K562 (cell line): ENCODE measurements at regions not wholly inside any gene's neighbourhood (a gene's known extent, or its start where the extent isn't known, plus 50 kb on each side); places are given as distances from the start of the nearest gene placed in this dataset.

Source experiments
- ZC3H11A ChIP-seq: IDR thresholded peaks from 2 replicates; pipeline ENCODE4 v1.6.1; 2012; ENCODE audit warnings: low read depth, low read length, improper control_type of control experiment
- ZKSCAN3 ChIP-seq: fragments of 250-450 bp; sonication (Bioruptor Pico); IDR thresholded peaks from 2 replicates; pipeline ENCODE4 v1.4.0; 2020
- TF ChIP-seq, protein P1 (sequence below): fragments of 450-650 bp; IDR thresholded peaks from 2 replicates; pipeline ENCODE4 v1.7.1; 2018; ENCODE audit warnings: mild to moderate bottlenecking, low read depth; ENCODE audit not compliant: partially characterized antibody
- TF ChIP-seq, protein P2 (sequence below): sonication (generic); formaldehyde crosslinking; IDR thresholded peaks from 2 replicates; pipeline ENCODE4 v1.8.0; 2023; ENCODE audit warnings: missing genetic modification reagents, mild to moderate bottlenecking, borderline replicate concordance

GRCh38 chr7:17139081-17139480, 159.4 kb upstream of the AHR start (continued):
- TF ChIP-seq, protein P1, sequence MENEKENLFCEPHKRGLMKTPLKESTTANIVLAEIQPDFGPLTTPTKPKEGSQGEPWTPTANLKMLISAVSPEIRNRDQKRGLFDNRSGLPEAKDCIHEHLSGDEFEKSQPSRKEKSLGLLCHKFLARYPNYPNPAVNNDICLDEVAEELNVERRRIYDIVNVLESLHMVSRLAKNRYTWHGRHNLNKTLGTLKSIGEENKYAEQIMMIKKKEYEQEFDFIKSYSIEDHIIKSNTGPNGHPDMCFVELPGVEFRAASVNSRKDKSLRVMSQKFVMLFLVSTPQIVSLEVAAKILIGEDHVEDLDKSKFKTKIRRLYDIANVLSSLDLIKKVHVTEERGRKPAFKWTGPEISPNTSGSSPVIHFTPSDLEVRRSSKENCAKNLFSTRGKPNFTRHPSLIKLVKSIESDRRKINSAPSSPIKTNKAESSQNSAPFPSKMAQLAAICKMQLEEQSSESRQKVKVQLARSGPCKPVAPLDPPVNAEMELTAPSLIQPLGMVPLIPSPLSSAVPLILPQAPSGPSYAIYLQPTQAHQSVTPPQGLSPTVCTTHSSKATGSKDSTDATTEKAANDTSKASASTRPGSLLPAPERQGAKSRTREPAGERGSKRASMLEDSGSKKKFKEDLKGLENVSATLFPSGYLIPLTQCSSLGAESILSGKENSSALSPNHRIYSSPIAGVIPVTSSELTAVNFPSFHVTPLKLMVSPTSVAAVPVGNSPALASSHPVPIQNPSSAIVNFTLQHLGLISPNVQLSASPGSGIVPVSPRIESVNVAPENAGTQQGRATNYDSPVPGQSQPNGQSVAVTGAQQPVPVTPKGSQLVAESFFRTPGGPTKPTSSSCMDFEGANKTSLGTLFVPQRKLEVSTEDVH: no peak
- TF ChIP-seq, protein P2, sequence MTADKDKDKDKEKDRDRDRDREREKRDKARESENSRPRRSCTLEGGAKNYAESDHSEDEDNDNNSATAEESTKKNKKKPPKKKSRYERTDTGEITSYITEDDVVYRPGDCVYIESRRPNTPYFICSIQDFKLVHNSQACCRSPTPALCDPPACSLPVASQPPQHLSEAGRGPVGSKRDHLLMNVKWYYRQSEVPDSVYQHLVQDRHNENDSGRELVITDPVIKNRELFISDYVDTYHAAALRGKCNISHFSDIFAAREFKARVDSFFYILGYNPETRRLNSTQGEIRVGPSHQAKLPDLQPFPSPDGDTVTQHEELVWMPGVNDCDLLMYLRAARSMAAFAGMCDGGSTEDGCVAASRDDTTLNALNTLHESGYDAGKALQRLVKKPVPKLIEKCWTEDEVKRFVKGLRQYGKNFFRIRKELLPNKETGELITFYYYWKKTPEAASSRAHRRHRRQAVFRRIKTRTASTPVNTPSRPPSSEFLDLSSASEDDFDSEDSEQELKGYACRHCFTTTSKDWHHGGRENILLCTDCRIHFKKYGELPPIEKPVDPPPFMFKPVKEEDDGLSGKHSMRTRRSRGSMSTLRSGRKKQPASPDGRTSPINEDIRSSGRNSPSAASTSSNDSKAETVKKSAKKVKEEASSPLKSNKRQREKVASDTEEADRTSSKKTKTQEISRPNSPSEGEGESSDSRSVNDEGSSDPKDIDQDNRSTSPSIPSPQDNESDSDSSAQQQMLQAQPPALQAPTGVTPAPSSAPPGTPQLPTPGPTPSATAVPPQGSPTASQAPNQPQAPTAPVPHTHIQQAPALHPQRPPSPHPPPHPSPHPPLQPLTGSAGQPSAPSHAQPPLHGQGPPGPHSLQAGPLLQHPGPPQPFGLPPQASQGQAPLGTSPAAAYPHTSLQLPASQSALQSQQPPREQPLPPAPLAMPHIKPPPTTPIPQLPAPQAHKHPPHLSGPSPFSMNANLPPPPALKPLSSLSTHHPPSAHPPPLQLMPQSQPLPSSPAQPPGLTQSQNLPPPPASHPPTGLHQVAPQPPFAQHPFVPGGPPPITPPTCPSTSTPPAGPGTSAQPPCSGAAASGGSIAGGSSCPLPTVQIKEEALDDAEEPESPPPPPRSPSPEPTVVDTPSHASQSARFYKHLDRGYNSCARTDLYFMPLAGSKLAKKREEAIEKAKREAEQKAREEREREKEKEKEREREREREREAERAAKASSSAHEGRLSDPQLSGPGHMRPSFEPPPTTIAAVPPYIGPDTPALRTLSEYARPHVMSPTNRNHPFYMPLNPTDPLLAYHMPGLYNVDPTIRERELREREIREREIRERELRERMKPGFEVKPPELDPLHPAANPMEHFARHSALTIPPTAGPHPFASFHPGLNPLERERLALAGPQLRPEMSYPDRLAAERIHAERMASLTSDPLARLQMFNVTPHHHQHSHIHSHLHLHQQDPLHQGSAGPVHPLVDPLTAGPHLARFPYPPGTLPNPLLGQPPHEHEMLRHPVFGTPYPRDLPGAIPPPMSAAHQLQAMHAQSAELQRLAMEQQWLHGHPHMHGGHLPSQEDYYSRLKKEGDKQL (CRISPR knock-in tag): no peak
- TF ChIP-seq ZKSCAN3: no peak
- no peak for TF ChIP-seq ZC3H11A
